Trophoblast cell (in vitro differentiated cells and primary cell): ENCODE measurements at regions not wholly inside any gene's neighbourhood (a gene's known extent, or its start where the extent isn't known, plus 50 kb on each side); places are given as distances from the start of the nearest gene placed in this dataset.

Experiments
- DNase-seq, 2 donors: peaks; one replicate each; pipeline ENCODE4 v3.0.0-alpha.2; 2016
- H2AFZ ChIP-seq: 2 replicates; pipeline ENCODE4 v1.6.1; 2013; ENCODE audit warnings: low read length, moderate library complexity, mild to moderate bottlenecking; ENCODE audit not compliant: insufficient read depth, poor library complexity
- H2AK5ac ChIP-seq: 2 replicates; pipeline ENCODE4 v1.6.1; 2013; ENCODE audit warnings: mild to moderate bottlenecking, low read length
- H2BK120ac ChIP-seq: 2 replicates; pipeline ENCODE4 v1.6.1; 2013; ENCODE audit warnings: low read length, mild to moderate bottlenecking, moderate library complexity; ENCODE audit not compliant: insufficient read depth, poor library complexity
- H2BK12ac ChIP-seq: 2 replicates; pipeline ENCODE4 v1.6.1; 2013; ENCODE audit warnings: mild to moderate bottlenecking, low read length, moderate library complexity
- H2BK5ac ChIP-seq: 2 replicates; pipeline ENCODE4 v1.6.1; 2013; ENCODE audit warnings: low read length, low read depth, moderate library complexity, mild to moderate bottlenecking; ENCODE audit not compliant: poor library complexity
- H3K14ac ChIP-seq: 2 replicates; pipeline ENCODE4 v1.6.1; 2013; ENCODE audit warnings: mild to moderate bottlenecking, low read length
- H3K18ac ChIP-seq: 2 replicates; pipeline ENCODE4 v1.6.1; 2013; ENCODE audit warnings: mild to moderate bottlenecking, low read length
- H3K23ac ChIP-seq: 2 replicates; pipeline ENCODE4 v1.6.1; 2013; ENCODE audit warnings: low read length
- H3K27ac ChIP-seq: 2 replicates; pipeline ENCODE4 v1.5.1; 2013; ENCODE audit warnings: low read depth, mild to moderate bottlenecking, inconsistent platforms, low read length, moderate library complexity
- H3K27me3 ChIP-seq: 2 replicates; pipeline ENCODE4 v1.6.1; 2013; ENCODE audit warnings: inconsistent platforms, mild to moderate bottlenecking, low read length, moderate library complexity; ENCODE audit not compliant: insufficient read depth
- H3K36me3 ChIP-seq, 2 experiments: 1 replicate in 1 of 2; 2 replicates in 1 of 2; pipeline ENCODE4 v1.6.1; 2013; ENCODE audit warnings: low read length in 2 of 2, mild to moderate bottlenecking in 2 of 2, moderate library complexity in 1 of 2; ENCODE audit not compliant: insufficient read depth in 2 of 2, control insufficient read depth in 1 of 2
- H3K4ac ChIP-seq: 2 replicates; pipeline ENCODE4 v1.6.1; 2013; ENCODE audit warnings: low read depth, mild to moderate bottlenecking, low read length, moderate library complexity
- H3K4me1 ChIP-seq, 2 experiments: 1 replicate in 1 of 2; 2 replicates in 1 of 2; pipeline ENCODE4 v1.6.1; 2013; ENCODE audit warnings: low read length in 2 of 2, mild to moderate bottlenecking in 2 of 2, moderate library complexity in 1 of 2; ENCODE audit not compliant: insufficient read depth in 2 of 2, control insufficient read depth in 1 of 2
- H3K4me2 ChIP-seq: 2 replicates; pipeline ENCODE4 v1.6.1; 2013; ENCODE audit warnings: inconsistent platforms, mild to moderate bottlenecking, low read length, moderate library complexity
- H3K4me3 ChIP-seq: 2 replicates; pipeline ENCODE4 v1.5.1; 2013; ENCODE audit warnings: mild to moderate bottlenecking, low read depth, low read length, inconsistent platforms
- H3K79me1 ChIP-seq: one replicate; pipeline ENCODE4 v1.6.1; 2013; ENCODE audit warnings: low read length
- H3K79me2 ChIP-seq: 2 replicates; pipeline ENCODE4 v1.6.1; 2013; ENCODE audit warnings: low read length, mild to moderate bottlenecking; ENCODE audit not compliant: control insufficient read depth, insufficient read depth, poor library complexity
- H3K9ac ChIP-seq: 2 replicates; pipeline ENCODE4 v1.6.1; 2013; ENCODE audit warnings: mild to moderate bottlenecking, low read length
- H3K9me3 ChIP-seq: 2 replicates; pipeline ENCODE4 v1.6.1; 2013; ENCODE audit warnings: low read depth, mild to moderate bottlenecking, control low read depth, inconsistent platforms, low read length; ENCODE audit not compliant: insufficient read depth
- H4K12ac ChIP-seq: 2 replicates; pipeline ENCODE4 v1.6.1; 2013; ENCODE audit warnings: low read depth, mild to moderate bottlenecking, low read length, moderate library complexity
- H4K8ac ChIP-seq: 2 replicates; pipeline ENCODE4 v1.6.1; 2013; ENCODE audit warnings: low read depth, mild to moderate bottlenecking, low read length, moderate library complexity
- H4K91ac ChIP-seq: one replicate; pipeline ENCODE4 v1.6.1; 2013; ENCODE audit warnings: low read depth, mild to moderate bottlenecking, low read length, moderate library complexity
- WGBS: extraction: QIAGEN DNeasy Blood & Tissue Kit; methylation state at CpG from one replicate; pipeline ENCODE4 v1.1.7; 2013; ENCODE audit warnings: missing lambda C conversion rate; ENCODE audit not compliant: insufficient read length, insufficient coverage; ENCODE audit errors: extremely low coverage; 5-methylcytosine and 5-hydroxymethylcytosine counted together

DNA sequence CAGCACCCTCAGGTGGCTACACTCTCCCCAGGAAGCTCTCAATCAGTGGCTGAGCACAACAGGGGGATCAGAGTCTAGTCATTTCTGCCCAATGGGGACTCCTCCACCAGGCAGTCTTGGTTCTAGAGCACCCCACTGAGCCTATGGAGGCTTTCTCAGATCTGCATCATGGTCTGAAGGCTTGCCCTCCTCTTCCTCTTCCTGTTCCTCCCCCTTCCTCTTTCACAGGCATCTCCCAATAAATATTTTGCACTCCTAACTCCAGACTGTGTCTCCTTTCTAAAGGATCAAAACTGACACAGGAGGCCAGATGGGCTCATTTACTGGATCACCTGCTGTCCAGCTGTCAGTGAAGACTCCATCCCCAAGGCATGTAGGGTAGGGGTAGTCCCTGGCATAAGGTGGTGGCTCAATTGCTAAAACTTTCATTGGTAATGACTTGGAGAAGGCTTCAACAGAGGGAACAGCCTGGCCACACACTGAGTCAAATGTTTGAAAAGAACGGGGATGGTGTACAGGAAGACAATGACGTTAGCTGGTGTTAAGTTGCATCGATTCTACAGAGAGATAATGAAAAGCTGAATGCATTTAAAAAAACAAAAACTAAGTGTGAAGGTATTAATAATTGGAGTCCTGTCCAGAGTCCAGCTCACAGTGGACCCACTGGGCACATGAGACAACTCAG, 84.2 kb upstream of the SLC2A1 start:
- Histone ChIP-seq H3K27ac (no peak overlapping the region), H3K9ac (no peak overlapping the region), H2BK5ac (no peak overlapping the region), H3K4me2 (no peak overlapping the region), H3K4ac (no peak overlapping the region), H2AK5ac (no peak overlapping the region), H4K8ac (no peak overlapping the region), H3K36me3 (no peaks in the 10 kb centered on the region), H3K4me1 (peaks cover 4% of the 10 kb centered on the region in 2 experiments), H2BK120ac (no peak overlapping the region), H2BK12ac (peak overlapping the region; percentile 1), H3K27me3 (no peaks in the 10 kb centered on the region), H3K4me3 (no peak overlapping the region), H3K23ac (no peak overlapping the region), H3K9me3 (peaks cover 5% of the 10 kb centered on the region), H4K12ac (no peak overlapping the region), H2AFZ (no peak overlapping the region), H3K79me2 (no peaks in the 10 kb centered on the region), H4K91ac (no peak overlapping the region), H3K18ac (no peak overlapping the region), H3K14ac (no peak overlapping the region), H3K79me1 (peaks cover 13% of the 10 kb centered on the region)
- no peak for DNase-seq
- no CpG with 5 or more reads among the region's 3 CpGs for WGBS

DNA sequence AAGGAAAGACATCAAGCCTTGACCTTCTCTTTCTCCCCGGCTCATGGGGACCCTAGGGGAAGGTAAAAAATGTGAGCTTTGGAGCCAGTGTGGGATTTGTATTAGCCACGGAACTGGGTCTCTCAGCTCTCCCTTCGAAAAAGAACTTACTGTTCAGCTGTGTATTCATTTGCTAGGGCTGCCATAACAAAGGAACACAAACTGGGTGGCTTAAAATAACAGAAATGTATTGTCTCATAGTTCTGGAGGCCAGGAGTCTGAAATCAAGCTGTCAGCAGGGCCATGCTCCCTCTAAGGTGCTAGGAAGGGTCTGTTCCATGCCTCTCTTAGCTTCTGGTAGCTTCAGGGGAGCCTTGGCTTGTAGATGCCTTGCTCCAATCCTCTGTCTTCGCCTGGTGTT, 83.5 kb upstream of the SLC2A1 start:
- DNase-seq, result no peak

DNA sequence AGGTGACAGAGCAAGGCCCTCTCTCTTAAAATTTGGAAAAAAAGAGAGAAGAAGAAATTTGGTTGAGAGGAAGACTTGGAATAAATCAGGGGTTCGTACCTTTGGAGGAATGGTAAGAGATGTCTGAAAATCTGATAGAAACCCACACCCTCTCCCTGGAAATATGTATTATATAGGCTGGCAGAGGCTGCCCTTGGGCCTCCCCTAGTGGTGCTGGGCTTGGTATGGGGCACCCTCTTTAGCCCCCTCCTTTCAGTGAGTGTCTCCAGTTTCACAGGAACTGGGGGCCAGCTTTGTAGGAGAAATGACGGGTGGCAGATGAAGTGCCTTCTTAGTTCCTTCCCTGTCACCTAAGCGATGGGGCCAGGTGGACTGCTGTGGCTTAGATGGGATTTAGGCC, 82.9 kb upstream of the SLC2A1 start:
- no peak for DNase-seq
- no CpG with 5 or more reads among the region's 3 CpGs for WGBS
- Histone ChIP-seq H3K27ac (no peak overlapping the region), H3K14ac (peak overlapping the region; percentile 6), H2BK12ac (peak overlapping the region; percentile 56), H3K79me1 (peaks cover 13% of the 10 kb centered on the region), H2AFZ (no peak overlapping the region), H3K9me3 (peaks cover 5% of the 10 kb centered on the region), H2BK5ac (no peak overlapping the region), H3K27me3 (no peaks in the 10 kb centered on the region), H2BK120ac (no peak overlapping the region), H4K12ac (no peak overlapping the region), H3K36me3 (no peaks in the 10 kb centered on the region), H3K4me3 (no peak overlapping the region), H3K18ac (no peak overlapping the region), H3K9ac (no peak overlapping the region), H2AK5ac (no peak overlapping the region), H3K79me2 (peaks cover 2% of the 10 kb centered on the region), H3K4me1 (peaks cover 4% of the 10 kb centered on the region in 2 experiments), H4K8ac (no peak overlapping the region), H4K91ac (peak overlapping the region; percentile 4), H3K4ac (no peak overlapping the region), H3K4me2 (no peak overlapping the region), H3K23ac (no peak overlapping the region)

More for the DNA sequence above, 83.5 kb upstream of the SLC2A1 start:
- H3K27me3 ChIP-seq, result no peaks in the 10 kb centered on the region
- no peak overlapping the region for H3K4ac ChIP-seq
- H2BK12ac ChIP-seq, result peak overlapping the region; percentile 56
- H3K36me3 ChIP-seq, result no peaks in the 10 kb centered on the region
- no peak overlapping the region for H3K4me3 ChIP-seq
- no peak overlapping the region for H2AK5ac ChIP-seq
- no peak overlapping the region for H3K9ac ChIP-seq
- no peak overlapping the region for H3K23ac ChIP-seq
- no peak overlapping the region for H3K27ac ChIP-seq
- no peak overlapping the region for H3K18ac ChIP-seq
- H3K9me3 ChIP-seq, result peaks cover 5% of the 10 kb centered on the region
- no peak overlapping the region for H4K8ac ChIP-seq
- no peak overlapping the region for H2BK5ac ChIP-seq
- H2BK120ac ChIP-seq, result no peak overlapping the region
- peak overlapping the region; percentile 4 for H4K91ac ChIP-seq
- peaks cover 2% of the 10 kb centered on the region for H3K79me2 ChIP-seq
- H2AFZ ChIP-seq, result no peak overlapping the region
- H4K12ac ChIP-seq, result no peak overlapping the region
- H3K4me1 ChIP-seq, result peaks cover 4% of the 10 kb centered on the region in 2 experiments
- peaks cover 15% of the 10 kb centered on the region for H3K79me1 ChIP-seq
- H3K4me2 ChIP-seq, result no peak overlapping the region
- H3K14ac ChIP-seq, result peak overlapping the region; percentile 6
- WGBS, result no CpG with 5 or more reads among the region's 4 CpGs

DNA sequence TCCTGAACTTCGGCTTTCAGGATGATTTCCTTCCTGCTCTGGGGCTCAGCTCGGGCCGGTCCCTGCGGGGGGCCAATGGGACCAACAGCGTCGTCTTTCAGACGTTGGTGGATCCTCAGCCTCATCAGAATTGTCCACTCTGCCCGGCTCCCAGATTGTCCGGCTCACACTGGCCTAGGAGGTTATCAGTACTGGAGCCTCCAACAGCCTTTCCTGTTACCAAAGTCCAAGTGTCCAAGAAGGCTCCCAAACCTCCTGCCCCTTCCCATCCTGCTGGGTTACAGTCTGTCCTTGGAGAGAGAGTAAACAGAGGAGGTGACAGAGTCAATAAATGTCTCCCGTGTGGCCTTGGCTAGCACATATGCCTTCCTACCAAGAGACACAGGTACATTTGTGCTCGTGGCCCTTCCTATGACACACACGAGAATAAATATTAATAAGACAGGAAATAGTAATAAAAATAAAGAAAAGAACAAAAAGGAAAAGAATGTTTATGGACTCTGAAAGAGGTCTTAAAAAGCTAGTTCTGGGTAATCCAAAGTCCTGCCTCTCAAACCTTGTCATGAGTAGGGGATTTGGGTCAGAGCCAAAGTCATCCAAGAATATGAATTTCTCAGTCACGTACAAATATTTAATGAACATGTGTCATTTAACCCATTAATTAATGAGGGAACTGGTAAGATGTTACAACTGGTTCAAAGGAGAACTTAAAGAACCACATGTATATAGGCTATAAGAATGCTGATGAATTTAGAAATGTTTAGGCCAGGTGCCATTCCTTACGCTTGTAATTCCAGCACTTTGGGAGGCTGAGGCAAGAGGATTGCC, 80.8 kb upstream of the SLC2A1 start:
- Histone ChIP-seq H3K4ac (no peak overlapping the region), H3K4me3 (no peak overlapping the region), H3K4me2 (no peak overlapping the region), H3K9me3 (no peaks in the 10 kb centered on the region), H3K27me3 (no peaks in the 10 kb centered on the region), H3K36me3 (no peaks in the 10 kb centered on the region), H4K12ac (no peak overlapping the region), H3K27ac (no peak overlapping the region), H3K14ac (peak overlapping the region; percentile 59), H3K4me1 (no peaks in the 10 kb centered on the region), H4K91ac (peak overlapping the region; percentile 72), H3K79me2 (peaks cover 2% of the 10 kb centered on the region), H2AK5ac (peak overlapping the region; percentile 73), H2BK120ac (peak overlapping the region; percentile 49), H2BK5ac (no peak overlapping the region), H3K9ac (no peak overlapping the region), H4K8ac (peak overlapping the region; percentile 63), H3K79me1 (peaks cover 9% of the 10 kb centered on the region), H2BK12ac (peak overlapping the region; percentile 56), H3K18ac (peak overlapping the region; percentile 17), H2AFZ (no peak overlapping the region), H3K23ac (no peak overlapping the region)
- no CpG with 5 or more reads among the region's 14 CpGs for WGBS
- DNase-seq, result no peak
